GM06990 (cell line): ENCODE measurements at regions not wholly inside any gene's neighbourhood (a gene's known extent, or its start where the extent isn't known, plus 50 kb on each side); places are given as distances from the start of the nearest gene placed in this dataset.

Source experiments
- DNase-seq: peaks from one replicate; pipeline ENCODE4 v3.0.0-alpha.2; 2011; ENCODE audit not compliant: insufficient read length; ENCODE audit errors: extremely low read depth
- H3K27me3 ChIP-seq: replicated peaks from 2 replicates; pipeline ENCODE4 v1.6.0; 2011; ENCODE audit warnings: low read length; ENCODE audit not compliant: control insufficient read depth, insufficient read depth
- H3K36me3 ChIP-seq: 2 replicates; pipeline ENCODE4 v1.5.1; 2011; ENCODE audit warnings: low read length; ENCODE audit not compliant: control insufficient read depth, insufficient read depth
- H3K4me3 ChIP-seq: replicated peaks from 2 replicates; pipeline ENCODE4 v1.5.1; 2011; ENCODE audit warnings: low read depth, mild to moderate bottlenecking, control low read depth, low read length
- CTCF ChIP-seq: IDR thresholded peaks from 2 replicates; pipeline ENCODE4 v1.5.1; 2011; ENCODE audit warnings: low read length, control low read depth, mild to moderate bottlenecking, inconsistent platforms; ENCODE audit not compliant: insufficient read depth, poor library complexity, severe bottlenecking

GRCh38 chr1:173280899-173281660, 73.9 kb upstream of the TNFSF4 start:
- H3K4me3 ChIP-seq, result no peak overlapping the region
- no peak for DNase-seq
- no peak for TF ChIP-seq CTCF
- no peaks in the 10 kb centered on the region for H3K27me3 ChIP-seq
- H3K36me3 ChIP-seq, result no peaks in the 10 kb centered on the region

- TF ChIP-seq CTCF, result no peak
- no peak for DNase-seq
- no peaks in the 10 kb centered on the region for H3K27me3 ChIP-seq
- no peak overlapping the region for H3K4me3 ChIP-seq
- H3K36me3 ChIP-seq, result no peaks in the 10 kb centered on the region
These were observed 77.9 kb upstream of the TNFSF4 start for GRCh38 chr1:173285048-173285447.

DNA sequence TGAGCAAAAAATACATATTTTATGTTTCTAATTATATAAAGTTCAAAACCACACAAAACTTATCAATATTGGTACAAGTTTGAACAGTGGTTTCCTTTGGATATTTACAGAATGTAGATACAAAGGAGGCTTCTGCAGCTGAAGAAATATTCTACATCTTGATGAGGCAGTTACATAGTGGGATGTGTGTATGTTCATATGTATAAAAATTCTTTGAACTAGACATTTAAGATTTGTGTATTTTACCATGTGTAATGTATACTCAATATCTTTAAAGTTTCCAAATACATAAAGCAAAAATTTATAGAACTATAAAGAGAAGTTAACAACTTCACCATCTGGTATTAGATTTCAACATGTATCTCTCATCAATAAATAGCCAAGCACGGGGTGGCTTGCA, 80.7 kb upstream of the TNFSF4 start:
- Histone ChIP-seq H3K27me3 (no peaks in the 10 kb centered on the region), H3K36me3 (no peaks in the 10 kb centered on the region), H3K4me3 (no peak overlapping the region)
- no peak for TF ChIP-seq CTCF
- DNase-seq, result no peak

- Histone ChIP-seq H3K27me3 (no peaks in the 10 kb centered on the region), H3K36me3 (no peaks in the 10 kb centered on the region), H3K4me3 (no peak overlapping the region)
- no peak for DNase-seq
- no peak for TF ChIP-seq CTCF
These were observed 86.6 kb upstream of the TNFSF4 start for GRCh38 chr1:173293756-173294155.

GRCh38 chr1:173294843-173295242, 87.7 kb upstream of the TNFSF4 start:
- no peaks in the 10 kb centered on the region for H3K27me3 ChIP-seq
- H3K4me3 ChIP-seq, result no peak overlapping the region
- H3K36me3 ChIP-seq, result no peaks in the 10 kb centered on the region
- no peak for DNase-seq
- TF ChIP-seq CTCF, result no peak

- H3K36me3 ChIP-seq, result no peaks in the 10 kb centered on the region
- no peak for DNase-seq
- no peak for TF ChIP-seq CTCF
- no peak overlapping the region for H3K4me3 ChIP-seq
- H3K27me3 ChIP-seq, result no peaks in the 10 kb centered on the region
These were observed 88.3 kb upstream of the TNFSF4 start for GRCh38 chr1:173295391-173295790.
